ENCODE measurements at regions not wholly inside any gene's neighbourhood (a gene's known extent, or its start where the extent isn't known, plus 50 kb on each side); places are given as distances from the start of the nearest gene placed in this dataset.

GRCh38 chr5:11958321-11958720, 54.1 kb upstream of the CTNND2 start:
- DNase-seq, result no peak

- DNase-seq, result no peak
Observed at GRCh38 chr5:11955331-11955730, 51.1 kb upstream of the CTNND2 start.

All from activated gamma-delta T cell (primary cell).